ENCODE measurements at regions not wholly inside any gene's neighbourhood (a gene's known extent, or its start where the extent isn't known, plus 50 kb on each side); places are given as distances from the start of the nearest gene placed in this dataset.

DNA sequence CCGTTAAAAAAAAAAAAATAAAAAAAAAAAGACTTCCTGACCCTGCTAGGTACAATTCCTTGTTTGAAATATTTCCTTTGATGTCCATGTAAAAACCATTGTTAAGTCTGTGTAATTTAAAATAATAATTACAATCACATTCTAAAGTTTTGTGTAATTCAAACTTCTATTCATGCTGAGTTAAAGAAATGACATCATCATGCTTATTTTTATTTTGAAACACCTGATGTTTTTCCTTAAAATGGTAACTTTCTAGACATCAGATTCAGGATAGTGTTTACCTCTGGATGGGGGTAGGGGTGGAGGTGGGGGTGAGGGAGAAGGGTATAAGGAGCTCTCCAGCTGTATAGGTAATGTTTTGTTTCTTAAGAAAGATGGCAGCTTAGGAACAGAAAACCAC, 92.8 kb downstream of the ADCYAP1 start:
- H3K9me3 ChIP-seq = peaks cover 0 to 14% (median 5%) of the 10 kb centered on the region in 4 donors
- H3K27me3 ChIP-seq = no peaks in the 10 kb centered on the region
- H3K4me3 ChIP-seq = no peak overlapping the region
- no peak for TF ChIP-seq POLR2A (IDR thresholded peaks at IDR 0.05)
- no peaks in the 10 kb centered on the region for H3K36me3 ChIP-seq
- intact Hi-C loops (cut with DNase I; ENCODE audit: low total_unique reads) = no loop called here
- 82 to 94% (median 92%) methylated on average over 1 of the region's 1 CpG for WGBS, 5 donors
- no peak overlapping the region for H3K27ac ChIP-seq
- no peaks in the 10 kb centered on the region for H3K4me1 ChIP-seq
- no peak for DNase-seq

GRCh38 chr18:998936-999335, 94.3 kb downstream of the ADCYAP1 start:
- DNase-seq = no peak
- H3K36me3 ChIP-seq = no peaks in the 10 kb centered on the region
- no peak overlapping the region for H3K4me3 ChIP-seq
- no peaks in the 10 kb centered on the region for H3K27me3 ChIP-seq
- intact Hi-C loops (cut with DNase I; ENCODE audit: low total_unique reads) = no loop called here
- TF ChIP-seq POLR2A (IDR thresholded peaks at IDR 0.05) = no peak
- no peak for TF ChIP-seq EP300 (IDR thresholded peaks at IDR 0.05)
- no peak for TF ChIP-seq POLR2AphosphoS5 (IDR thresholded peaks at IDR 0.05)
- TF ChIP-seq, protein P1, sequence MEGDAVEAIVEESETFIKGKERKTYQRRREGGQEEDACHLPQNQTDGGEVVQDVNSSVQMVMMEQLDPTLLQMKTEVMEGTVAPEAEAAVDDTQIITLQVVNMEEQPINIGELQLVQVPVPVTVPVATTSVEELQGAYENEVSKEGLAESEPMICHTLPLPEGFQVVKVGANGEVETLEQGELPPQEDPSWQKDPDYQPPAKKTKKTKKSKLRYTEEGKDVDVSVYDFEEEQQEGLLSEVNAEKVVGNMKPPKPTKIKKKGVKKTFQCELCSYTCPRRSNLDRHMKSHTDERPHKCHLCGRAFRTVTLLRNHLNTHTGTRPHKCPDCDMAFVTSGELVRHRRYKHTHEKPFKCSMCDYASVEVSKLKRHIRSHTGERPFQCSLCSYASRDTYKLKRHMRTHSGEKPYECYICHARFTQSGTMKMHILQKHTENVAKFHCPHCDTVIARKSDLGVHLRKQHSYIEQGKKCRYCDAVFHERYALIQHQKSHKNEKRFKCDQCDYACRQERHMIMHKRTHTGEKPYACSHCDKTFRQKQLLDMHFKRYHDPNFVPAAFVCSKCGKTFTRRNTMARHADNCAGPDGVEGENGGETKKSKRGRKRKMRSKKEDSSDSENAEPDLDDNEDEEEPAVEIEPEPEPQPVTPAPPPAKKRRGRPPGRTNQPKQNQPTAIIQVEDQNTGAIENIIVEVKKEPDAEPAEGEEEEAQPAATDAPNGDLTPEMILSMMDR (IDR thresholded peaks at IDR 0.05) = no peak
- H3K9me3 ChIP-seq = peaks cover 0 to 8% (median 0%) of the 10 kb centered on the region in 4 donors
- no peak overlapping the region for H3K27ac ChIP-seq
- H3K4me1 ChIP-seq = no peaks in the 10 kb centered on the region
- 44 to 53% (median 47%) methylated on average over 5 of the region's 5 CpGs for WGBS, 5 donors

DNA sequence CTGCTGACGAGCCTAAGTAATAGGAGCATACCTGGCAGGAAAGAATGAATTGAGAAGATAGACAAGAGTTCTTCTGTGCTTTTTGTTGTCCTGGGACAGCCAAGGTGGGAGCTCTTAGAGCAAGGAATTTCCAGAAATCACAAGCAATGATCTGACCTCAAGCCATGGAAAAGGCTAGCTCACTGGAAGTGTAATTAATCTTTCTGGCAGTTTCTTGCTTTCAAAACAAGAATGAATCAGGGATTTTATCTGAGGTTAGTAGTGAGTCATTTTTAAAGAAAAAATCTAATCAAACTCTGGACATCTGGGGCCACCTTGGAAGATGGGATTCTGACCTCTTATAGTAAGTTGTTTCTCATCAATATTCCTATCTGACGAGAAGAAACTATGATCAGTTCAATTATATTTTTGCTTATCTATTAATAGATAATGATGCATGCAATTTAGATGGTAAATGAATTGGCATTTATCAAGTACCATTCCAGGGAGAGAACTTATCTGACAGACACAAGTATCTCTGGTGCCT, 98.0 kb downstream of the ADCYAP1 start:
- TF ChIP-seq POLR2A (IDR thresholded peaks at IDR 0.05) = no peak
- no peak for TF ChIP-seq POLR2AphosphoS5 (IDR thresholded peaks at IDR 0.05)
- no peak for TF ChIP-seq EP300 (IDR thresholded peaks at IDR 0.05)
- TF ChIP-seq, protein P1 (IDR thresholded peaks at IDR 0.05) = no peak
- no peaks in the 10 kb centered on the region for H3K36me3 ChIP-seq
- H3K27ac ChIP-seq = no peak overlapping the region
- H3K4me3 ChIP-seq = no peak overlapping the region
- WGBS, 5 donors = 29 to 56% (median 35%) methylated on average over 2 of the region's 2 CpGs
- no peaks in the 10 kb centered on the region for H3K27me3 ChIP-seq
- no peaks in the 10 kb centered on the region for H3K9me3 ChIP-seq
- no peaks in the 10 kb centered on the region for H3K4me1 ChIP-seq
- intact Hi-C loops (cut with DNase I; ENCODE audit: low total_unique reads) = no loop called here
- no peak for DNase-seq

DNA sequence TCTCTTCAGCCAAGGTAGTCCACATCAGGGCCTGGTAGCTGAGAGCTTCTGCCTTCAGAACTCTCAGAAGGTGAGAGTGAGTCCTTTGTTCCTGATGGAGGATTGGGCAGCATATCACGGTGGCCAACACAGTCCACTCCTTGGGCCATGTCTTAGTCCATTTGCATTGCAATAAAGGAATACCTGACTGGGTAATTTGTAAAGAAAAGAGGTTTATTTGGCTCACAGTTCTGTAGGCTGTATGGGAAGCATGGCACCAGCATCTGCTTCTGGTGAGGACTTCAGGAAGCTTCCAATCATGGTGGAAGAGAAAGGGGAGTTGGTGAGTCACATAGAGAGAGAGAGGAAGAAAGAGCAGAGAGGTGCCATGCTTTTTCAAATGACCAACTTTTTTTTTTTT, 98.8 kb downstream of the ADCYAP1 start:
- Histone ChIP-seq H3K4me1 (no peaks in the 10 kb centered on the region), H3K27ac (no peak overlapping the region), H3K36me3 (no peaks in the 10 kb centered on the region), H3K27me3 (no peaks in the 10 kb centered on the region), H3K4me3 (no peak overlapping the region), H3K9me3 (no peaks in the 10 kb centered on the region)
- no peak for DNase-seq
- TF ChIP-seq EP300 (IDR thresholded peaks at IDR 0.05) = no peak
- no peak for TF ChIP-seq POLR2AphosphoS5 (IDR thresholded peaks at IDR 0.05)
- no peak for TF ChIP-seq POLR2A (IDR thresholded peaks at IDR 0.05)
- TF ChIP-seq, protein P1 (IDR thresholded peaks at IDR 0.05) = no peak
- intact Hi-C loops (cut with DNase I; ENCODE audit: low total_unique reads) = no loop called here
- WGBS, 5 donors = 50 to 90% (median 83%) methylated on average over 1 of the region's 1 CpG

GRCh38 chr18:1006304-1006703, 101.6 kb downstream of the ADCYAP1 start:
- TF ChIP-seq, protein P1 (IDR thresholded peaks at IDR 0.05) = no peak
- TF ChIP-seq POLR2AphosphoS5 (IDR thresholded peaks at IDR 0.05) (no peak), POLR2A (IDR thresholded peaks at IDR 0.05) (no peak)
- Histone ChIP-seq H3K27ac (no peak overlapping the region), H3K27me3 (no peaks in the 10 kb centered on the region), H3K4me1 (no peaks in the 10 kb centered on the region), H3K9me3 (no peaks in the 10 kb centered on the region), H3K4me3 (no peak overlapping the region), H3K36me3 (no peaks in the 10 kb centered on the region)
- DNase-seq = no peak
- 51 to 74% (median 72%) methylated on average over 3 of the region's 3 CpGs for WGBS, 5 donors
- intact Hi-C loops (cut with DNase I; ENCODE audit: low total_unique reads) = no loop called here

All from stomach (tissue), 8 donors.